Vagina (tissue), 2 donors: ENCODE measurements at regions not wholly inside any gene's neighbourhood (a gene's known extent, or its start where the extent isn't known, plus 50 kb on each side); places are given as distances from the start of the nearest gene placed in this dataset.

ENCODE experiments used
- CTCF ChIP-seq, 3 experiments: fragments of 450-650 bp in 2 of 3; fragments of 200-600 bp in 1 of 3; sonication (generic) in 1 of 3; IDR thresholded peaks; one replicate each; pipeline ENCODE4 v1.5.1; 2017 to 2019; ENCODE audit warnings: antibody characterized with exemption in 3 of 3, mild to moderate bottlenecking in 2 of 3, moderate library complexity in 2 of 3
- POLR2A ChIP-seq, 2 donors: fragments of 450-650 bp; IDR thresholded peaks; one replicate each; pipeline ENCODE4 v1.6.1; 2017; ENCODE audit warnings: antibody characterized with exemption in 2 of 2, mild to moderate bottlenecking in 2 of 2, moderate library complexity in 2 of 2
- POLR2AphosphoS5 ChIP-seq, 2 donors: sonication (generic); formaldehyde crosslinking; IDR thresholded peaks; one replicate each; pipeline ENCODE4 v1.9.0; 2017; ENCODE audit warnings: antibody characterized with exemption in 2 of 2, mild to moderate bottlenecking in 2 of 2, low read depth in 1 of 2; ENCODE audit not compliant: insufficient read depth in 1 of 2

- TF ChIP-seq CTCF (IDR thresholded peaks at IDR 0.05) (no peak), POLR2A (IDR thresholded peaks at IDR 0.05) (no peak), POLR2AphosphoS5 (IDR thresholded peaks at IDR 0.05; ENCODE audit: insufficient read depth in 1 of 2, low read depth in 1 of 2) (no peak)
These were observed 156.3 kb downstream of the CDRT15L2 start for GRCh38 chr17:20735796-20736195.
